Neural progenitor cell (in vitro differentiated cells): ENCODE measurements at regions not wholly inside any gene's neighbourhood (a gene's known extent, or its start where the extent isn't known, plus 50 kb on each side); places are given as distances from the start of the nearest gene placed in this dataset.

Experiments used
- DNase-seq: peaks from one replicate; pipeline ENCODE4 v3.0.0-alpha.2; 2016; ENCODE audit warnings: low spot score
- H2AFZ ChIP-seq: fragments of 200-600 bp; sonication (generic); replicated peaks from 2 replicates; pipeline ENCODE4 v1.6.1; 2016; ENCODE audit warnings: antibody characterized with exemption
- H3F3A ChIP-seq: fragments of 200-600 bp; sonication (generic); 2 replicates; pipeline ENCODE4 v1.6.1; 2016; ENCODE audit warnings: antibody characterized with exemption, low read depth
- H3K27ac ChIP-seq: fragments of 200-600 bp; sonication (generic); 2 replicates; pipeline ENCODE4 v1.5.1; 2016; ENCODE audit warnings: mild to moderate bottlenecking
- H3K27me3 ChIP-seq: fragments of 200-600 bp; sonication (generic); 2 replicates; pipeline ENCODE4 v1.6.1; 2016; ENCODE audit warnings: mild to moderate bottlenecking, moderate library complexity
- H3K36me3 ChIP-seq: fragments of 200-600 bp; sonication (generic); 2 replicates; pipeline ENCODE4 v1.5.1; 2016
- H3K4me1 ChIP-seq: fragments of 200-600 bp; sonication (generic); 2 replicates; pipeline ENCODE4 v1.6.1; 2016; ENCODE audit warnings: mixed run types
- H3K4me2 ChIP-seq: fragments of 200-600 bp; sonication (generic); 2 replicates; pipeline ENCODE4 v1.6.1; 2016
- H3K4me3 ChIP-seq: fragments of 200-600 bp; sonication (generic); 2 replicates; pipeline ENCODE4 v1.5.1; 2016
- H3K79me2 ChIP-seq: fragments of 200-600 bp; sonication (generic); 2 replicates; pipeline ENCODE4 v1.6.1; 2016; ENCODE audit warnings: low read depth
- H3K9ac ChIP-seq: fragments of 200-600 bp; sonication (generic); 2 replicates; pipeline ENCODE4 v1.6.1; 2016
- H3K9me3 ChIP-seq: fragments of 200-600 bp; sonication (generic); 2 replicates; pipeline ENCODE4 v1.5.1; 2016; ENCODE audit warnings: low read depth
- H4K20me1 ChIP-seq: fragments of 200-600 bp; sonication (generic); 2 replicates; pipeline ENCODE4 v1.6.1; 2016; ENCODE audit warnings: low read depth
- H3K27ac Mint-ChIP-seq: 3 replicates; pipeline ENCODE4 v1.8.0; 2021; ENCODE audit warnings: mixed read lengths
- H3K27me3 Mint-ChIP-seq: 2 replicates; pipeline ENCODE4 v1.8.0; 2022; ENCODE audit warnings: low read depth, mild to moderate bottlenecking, inconsistent platforms, moderate library complexity, mixed read lengths; ENCODE audit not compliant: insufficient read depth
- H3K36me3 Mint-ChIP-seq: 3 replicates; pipeline ENCODE4 v1.8.0; 2021; ENCODE audit warnings: mixed read lengths
- H3K4me1 Mint-ChIP-seq: 3 replicates; pipeline ENCODE4 v1.8.0; 2021; ENCODE audit warnings: mixed read lengths
- H3K4me3 Mint-ChIP-seq: 3 replicates; pipeline ENCODE4 v1.8.0; 2021; ENCODE audit warnings: mild to moderate bottlenecking, moderate library complexity, mixed read lengths
- H3K9me3 Mint-ChIP-seq: 3 replicates; pipeline ENCODE4 v1.8.0; 2020; ENCODE audit warnings: mixed read lengths
- EZH2 ChIP-seq: fragments of 200-600 bp; sonication (generic); IDR thresholded peaks from 2 replicates; pipeline ENCODE4 v1.6.1; 2017; ENCODE audit warnings: antibody characterized with exemption, mild to moderate bottlenecking, moderate library complexity
- EZH2phosphoT487 ChIP-seq: fragments of 200-600 bp; sonication (generic); IDR thresholded peaks from 2 replicates; pipeline ENCODE4 v1.6.1; 2017; ENCODE audit warnings: antibody characterized with exemption
- TF ChIP-seq, protein P1 (sequence below): fragments of 200-600 bp; sonication (generic); IDR thresholded peaks from 2 replicates; pipeline ENCODE4 v1.5.1; 2017; ENCODE audit warnings: antibody characterized with exemption, mild to moderate bottlenecking

- Histone ChIP-seq H3K27ac (no peak overlapping the region), H3K9ac (no peak overlapping the region), H3K4me3 (no peak overlapping the region), H4K20me1 (no peaks in the 10 kb centered on the region), H3K9me3 (no peaks in the 10 kb centered on the region), H3K4me1 (peaks cover 15% of the 10 kb centered on the region), H3K27me3 (peaks cover 9% of the 10 kb centered on the region), H2AFZ (no peak overlapping the region), H3K36me3 (no peaks in the 10 kb centered on the region), H3K4me2 (no peak overlapping the region), H3F3A (no peaks in the 10 kb centered on the region), H3K79me2 (no peaks in the 10 kb centered on the region)
- Mint-ChIP-seq H3K27me3 (peaks cover 7% of the 10 kb centered on the region), H3K36me3 (no peaks in the 10 kb centered on the region), H3K9me3 (peaks cover 3% of the 10 kb centered on the region), H3K4me1 (no peaks in the 10 kb centered on the region), H3K4me3 (no peak overlapping the region), H3K27ac (no peak overlapping the region)
- TF ChIP-seq EZH2 = no peak
- TF ChIP-seq, protein P1, sequence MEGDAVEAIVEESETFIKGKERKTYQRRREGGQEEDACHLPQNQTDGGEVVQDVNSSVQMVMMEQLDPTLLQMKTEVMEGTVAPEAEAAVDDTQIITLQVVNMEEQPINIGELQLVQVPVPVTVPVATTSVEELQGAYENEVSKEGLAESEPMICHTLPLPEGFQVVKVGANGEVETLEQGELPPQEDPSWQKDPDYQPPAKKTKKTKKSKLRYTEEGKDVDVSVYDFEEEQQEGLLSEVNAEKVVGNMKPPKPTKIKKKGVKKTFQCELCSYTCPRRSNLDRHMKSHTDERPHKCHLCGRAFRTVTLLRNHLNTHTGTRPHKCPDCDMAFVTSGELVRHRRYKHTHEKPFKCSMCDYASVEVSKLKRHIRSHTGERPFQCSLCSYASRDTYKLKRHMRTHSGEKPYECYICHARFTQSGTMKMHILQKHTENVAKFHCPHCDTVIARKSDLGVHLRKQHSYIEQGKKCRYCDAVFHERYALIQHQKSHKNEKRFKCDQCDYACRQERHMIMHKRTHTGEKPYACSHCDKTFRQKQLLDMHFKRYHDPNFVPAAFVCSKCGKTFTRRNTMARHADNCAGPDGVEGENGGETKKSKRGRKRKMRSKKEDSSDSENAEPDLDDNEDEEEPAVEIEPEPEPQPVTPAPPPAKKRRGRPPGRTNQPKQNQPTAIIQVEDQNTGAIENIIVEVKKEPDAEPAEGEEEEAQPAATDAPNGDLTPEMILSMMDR = no peak
- no peak for TF ChIP-seq EZH2phosphoT487
- no peak for DNase-seq
Measured at GRCh38 chr16:6687593-6687992, 645.1 kb upstream of the RBFOX1 start.

- Histone ChIP-seq H3K79me2 (no peaks in the 10 kb centered on the region), H4K20me1 (no peaks in the 10 kb centered on the region), H2AFZ (no peak overlapping the region), H3K27ac (no peak overlapping the region), H3F3A (no peaks in the 10 kb centered on the region), H3K27me3 (peaks cover 9% of the 10 kb centered on the region), H3K9ac (no peak overlapping the region), H3K9me3 (no peaks in the 10 kb centered on the region), H3K4me1 (peaks cover 6% of the 10 kb centered on the region), H3K4me3 (no peak overlapping the region), H3K36me3 (no peaks in the 10 kb centered on the region), H3K4me2 (no peak overlapping the region)
- peak; percentile 65 for DNase-seq
- H3K36me3 Mint-ChIP-seq = no peaks in the 10 kb centered on the region
- no peak overlapping the region for H3K27ac Mint-ChIP-seq
- H3K9me3 Mint-ChIP-seq = peaks cover 3% of the 10 kb centered on the region
- no peaks in the 10 kb centered on the region for H3K4me1 Mint-ChIP-seq
- H3K4me3 Mint-ChIP-seq = no peak overlapping the region
- peaks cover 7% of the 10 kb centered on the region for H3K27me3 Mint-ChIP-seq
- TF ChIP-seq EZH2 = no peak
- TF ChIP-seq, protein P1 = peak; percentile 89
Measured at GRCh38 chr16:6684076-6684673, 648.5 kb upstream of the RBFOX1 start.

DNA sequence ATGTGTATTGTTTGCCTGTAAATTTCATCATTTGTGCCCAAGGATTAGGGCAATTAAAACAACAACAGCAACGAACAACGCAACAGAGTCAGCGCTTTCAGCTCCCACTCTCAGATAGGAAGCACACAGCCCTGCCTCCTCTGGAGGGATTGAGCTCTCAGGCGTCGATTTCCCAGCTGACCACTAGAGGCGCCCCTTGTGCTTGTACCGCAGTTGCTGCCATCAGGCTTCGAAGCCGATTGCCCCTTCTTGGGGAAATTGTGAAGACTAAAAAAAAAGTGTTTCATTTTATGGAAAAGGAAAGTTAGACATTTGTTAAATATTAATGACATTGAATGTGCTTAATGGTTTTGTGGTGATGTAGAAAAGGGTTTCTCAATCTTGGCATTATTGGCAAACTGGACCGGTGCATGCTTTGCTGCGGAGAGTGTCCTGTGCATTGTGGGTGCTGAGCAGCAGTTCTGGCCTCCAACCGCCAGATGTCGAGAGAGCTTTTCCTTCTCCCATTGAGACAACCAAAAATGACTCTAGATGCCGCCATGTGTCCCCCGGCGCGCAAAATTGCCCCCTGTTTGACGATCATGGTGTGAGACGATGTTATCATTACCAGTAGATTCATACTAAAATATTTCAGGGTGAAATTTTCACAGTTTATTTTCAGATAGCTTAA is 650.4 kb upstream of the RBFOX1 start:
- H3K27me3 ChIP-seq = peaks cover 9% of the 10 kb centered on the region
- Mint-ChIP-seq H3K27ac (no peak overlapping the region), H3K9me3 (no peaks in the 10 kb centered on the region), H3K36me3 (no peaks in the 10 kb centered on the region), H3K4me1 (no peaks in the 10 kb centered on the region), H3K4me3 (no peak overlapping the region), H3K27me3 (peaks cover 5% of the 10 kb centered on the region)
- no peaks in the 10 kb centered on the region for H3K79me2 ChIP-seq
- H3K27ac ChIP-seq = no peak overlapping the region
- no peaks in the 10 kb centered on the region for H3F3A ChIP-seq
- no peak overlapping the region for H3K4me3 ChIP-seq
- no peaks in the 10 kb centered on the region for H3K36me3 ChIP-seq
- no peak overlapping the region for H3K9ac ChIP-seq
- no peaks in the 10 kb centered on the region for H3K9me3 ChIP-seq
- no peaks in the 10 kb centered on the region for H4K20me1 ChIP-seq
- TF ChIP-seq EZH2 (peak; percentile 33), EZH2phosphoT487 (no peak)
- TF ChIP-seq, protein P1 = peak; percentile 91
- peak overlapping the region; percentile 25 for H3K4me2 ChIP-seq
- peaks cover 6% of the 10 kb centered on the region for H3K4me1 ChIP-seq
- peak; percentile 82 for DNase-seq
- peak overlapping the region; percentile 64 for H2AFZ ChIP-seq
